IMR-90 (cell line): ENCODE measurements at regions not wholly inside any gene's neighbourhood (a gene's known extent, or its start where the extent isn't known, plus 50 kb on each side); places are given as distances from the start of the nearest gene placed in this dataset.

Experiments
- ATAC-seq: fragments of 200-7000 bp; cut with Tn5 transposase; 2 replicates; pipeline ENCODE4 v1.9.1; 2020; ENCODE audit warnings: low read depth, mild to moderate bottlenecking, moderate library complexity
- BruUV-seq: library from RNA; stranded (reverse); fragments of 400-500 nt; replicated peaks from 2 replicates; lab custom pipeline; 2021; lab: Mats Ljungman, UMichigan
- CTCF ChIA-PET: fragments of 300-600 bp; formaldehyde crosslinking; extraction: SDS; loops from one replicate; lab custom pipeline; 2021; ENCODE audit warnings: antibody characterized with exemption; lab: Yijun Ruan, JAX
- POLR2A ChIA-PET: fragments of 300-600 bp; sonication (Branson Sonifier 250); formaldehyde crosslinking; loops from one replicate; lab custom pipeline; 2022; ENCODE audit warnings: antibody characterized with exemption; ENCODE audit not compliant: unreplicated experiment; lab: Charles Lee
- DNase-seq: peaks from one replicate; pipeline ENCODE4 v3.0.0; 2013
- H2AFZ ChIP-seq: replicated peaks from 2 replicates; pipeline ENCODE3; 2013; ENCODE audit warnings: low read length, mild to moderate bottlenecking; ENCODE audit not compliant: poor library complexity
- H2AK5ac ChIP-seq: 2 replicates; pipeline ENCODE4 v1.6.1; 2013; ENCODE audit warnings: low read depth, low read length, inconsistent platforms
- H2AK9ac ChIP-seq: replicated peaks from 2 replicates; pipeline ENCODE3; 2013; ENCODE audit warnings: mild to moderate bottlenecking, low read depth, low read length, moderate library complexity; ENCODE audit not compliant: poor library complexity
- H2BK120ac ChIP-seq: 2 replicates; pipeline ENCODE4 v1.6.1; 2013; ENCODE audit warnings: low read depth, low read length, inconsistent platforms
- H2BK15ac ChIP-seq: 3 replicates; pipeline ENCODE4 v1.6.1; 2013; ENCODE audit warnings: low read depth, low read length, inconsistent platforms
- H2BK20ac ChIP-seq: 2 replicates; pipeline ENCODE4 v1.6.1; 2013; ENCODE audit warnings: low read depth, mild to moderate bottlenecking, inconsistent platforms, low read length, moderate library complexity
- H2BK5ac ChIP-seq: 2 replicates; pipeline ENCODE4 v1.6.1; 2013; ENCODE audit warnings: mild to moderate bottlenecking, low read depth, low read length, inconsistent platforms; ENCODE audit not compliant: poor library complexity, severe bottlenecking
- H3K14ac ChIP-seq: replicated peaks from 2 replicates; pipeline ENCODE4 v1.6.1; 2013; ENCODE audit warnings: low read depth, low read length, inconsistent platforms
- H3K18ac ChIP-seq: 2 replicates; pipeline ENCODE4 v1.6.1; 2013; ENCODE audit warnings: low read depth, low read length, control low read depth
- H3K23ac ChIP-seq: 2 replicates; pipeline ENCODE4 v1.6.1; 2013; ENCODE audit warnings: low read depth, low read length, inconsistent platforms
- H3K27ac ChIP-seq: 2 replicates; pipeline ENCODE4 v1.5.1; 2013; ENCODE audit warnings: mild to moderate bottlenecking, control low read depth, low read length; ENCODE audit not compliant: insufficient read depth
- H3K27me3 ChIP-seq: 2 replicates; pipeline ENCODE4 v1.6.1; 2013; ENCODE audit warnings: low read length; ENCODE audit not compliant: control insufficient read depth, insufficient read depth
- H3K36me3 ChIP-seq: 2 replicates; pipeline ENCODE4 v1.6.1; 2013; ENCODE audit warnings: low read length, mixed read lengths; ENCODE audit not compliant: control insufficient read depth, insufficient read depth
- H3K4ac ChIP-seq: 2 replicates; pipeline ENCODE4 v1.6.1; 2013; ENCODE audit warnings: low read depth, low read length, inconsistent platforms
- H3K4me1 ChIP-seq: 2 replicates; pipeline ENCODE4 v1.6.1; 2013; ENCODE audit warnings: low read length, mixed read lengths; ENCODE audit not compliant: control insufficient read depth, insufficient read depth
- H3K4me2 ChIP-seq: 2 replicates; pipeline ENCODE4 v1.6.1; 2013; ENCODE audit warnings: low read depth, mild to moderate bottlenecking, control low read depth, low read length, moderate library complexity
- H3K4me3 ChIP-seq: 2 replicates; pipeline ENCODE4 v1.5.1; 2013; ENCODE audit warnings: low read depth, mild to moderate bottlenecking, control low read depth, low read length, moderate library complexity; ENCODE audit not compliant: insufficient read depth
- H3K56ac ChIP-seq: 2 replicates; pipeline ENCODE4 v1.6.1; 2013; ENCODE audit warnings: low read length, inconsistent platforms; ENCODE audit not compliant: insufficient read depth; ENCODE audit errors: extremely low read depth
- H3K79me1 ChIP-seq, 2 experiments: 2 replicates each; pipeline ENCODE4 v1.6.1; 2013; ENCODE audit warnings: low read length in 2 of 2, inconsistent platforms in 1 of 2, low read depth in 1 of 2
- H3K9ac ChIP-seq: 2 replicates; pipeline ENCODE4 v1.6.1; 2013; ENCODE audit warnings: low read depth, low read length, control low read depth
- H3K9me1 ChIP-seq: 2 replicates; pipeline ENCODE4 v1.6.1; 2013; ENCODE audit warnings: low read length, inconsistent platforms; ENCODE audit not compliant: insufficient read depth
- H3K9me3 ChIP-seq: 2 replicates; pipeline ENCODE4 v1.6.1; 2013; ENCODE audit warnings: low read length; ENCODE audit not compliant: control insufficient read depth, insufficient read depth
- H4K20me1 ChIP-seq: 2 replicates; pipeline ENCODE4 v1.6.1; 2013; ENCODE audit warnings: low read length, inconsistent platforms; ENCODE audit not compliant: insufficient read depth
- H4K5ac ChIP-seq: 2 replicates; pipeline ENCODE4 v1.6.1; 2013; ENCODE audit warnings: mild to moderate bottlenecking, low read depth, low read length, control low read depth
- H4K8ac ChIP-seq, 2 experiments: 2 replicates each; pipeline ENCODE4 v1.6.1; 2013; ENCODE audit warnings: low read depth in 2 of 2, low read length in 2 of 2, control low read depth in 1 of 2, inconsistent platforms in 1 of 2
- H4K91ac ChIP-seq: 2 replicates; pipeline ENCODE4 v1.6.1; 2013; ENCODE audit warnings: low read depth, low read length, inconsistent platforms; ENCODE audit not compliant: insufficient read depth
- CHD1 ChIP-seq: IDR thresholded peaks from 2 replicates; pipeline ENCODE4 v1.6.1; 2012; ENCODE audit warnings: low read depth, low read length, improper control_type of control experiment
- CTCF ChIP-seq: conservative IDR thresholded peaks from 2 replicates; pipeline ENCODE4 v1.5.1; 2012; ENCODE audit warnings: mild to moderate bottlenecking, low read depth, low read length, improper control_type of control experiment
- ELK1 ChIP-seq: fragments of 150-350 bp; IDR thresholded peaks from 2 replicates; pipeline ENCODE4 v1.6.1; 2016; ENCODE audit warnings: low read depth, mild to moderate bottlenecking, low read length, moderate library complexity, borderline replicate concordance
- FOS ChIP-seq: fragments of 150-350 bp; IDR thresholded peaks from 2 replicates; pipeline ENCODE4 v1.6.1; 2016; ENCODE audit warnings: low read depth, low read length
- MAFK ChIP-seq: IDR thresholded peaks from 2 replicates; pipeline ENCODE4 v1.6.1; 2012; ENCODE audit warnings: low read depth, low read length, improper control_type of control experiment
- MAZ ChIP-seq: IDR thresholded peaks from 2 replicates; pipeline ENCODE4 v1.6.1; 2012; ENCODE audit warnings: low read depth, mild to moderate bottlenecking, low read length, improper control_type of control experiment, moderate library complexity, borderline replicate concordance
- MXI1 ChIP-seq: IDR thresholded peaks from 2 replicates; pipeline ENCODE4 v1.6.1; 2012; ENCODE audit warnings: low read depth, mild to moderate bottlenecking, low read length, moderate library complexity, borderline replicate concordance
- NFE2L2 ChIP-seq: fragments of 150-350 bp; IDR thresholded peaks from 2 replicates; pipeline ENCODE4 v1.6.1; 2016; ENCODE audit warnings: low read depth, mild to moderate bottlenecking, low read length
- POLR2A ChIP-seq: IDR thresholded peaks from 2 replicates; pipeline ENCODE4 v1.6.1; 2012; ENCODE audit warnings: mild to moderate bottlenecking, low read depth, low read length
- RFX5 ChIP-seq: IDR thresholded peaks from 2 replicates; pipeline ENCODE4 v1.8.0; 2012; ENCODE audit warnings: low read depth, mild to moderate bottlenecking, low read length, moderate library complexity
- SMC3 ChIP-seq: fragments of 150-350 bp; IDR thresholded peaks from 2 replicates; pipeline ENCODE4 v1.6.1; 2016; ENCODE audit warnings: low read depth, mild to moderate bottlenecking, antibody characterized with exemption, low read length, moderate library complexity
- USF2 ChIP-seq: fragments of 150-350 bp; IDR thresholded peaks from 2 replicates; pipeline ENCODE4 v1.6.1; 2017; ENCODE audit warnings: mild to moderate bottlenecking, antibody characterized with exemption, low read length, low read depth
- WGBS, 2 experiments: methylation state at CpG; one replicate each; pipeline versions ENCODE4 v1.1.5 to v1.1.7; 2013; ENCODE audit warnings: missing lambda C conversion rate in 2 of 2; ENCODE audit not compliant: insufficient read length in 1 of 2; ENCODE audit errors: extremely low coverage in 2 of 2; 5-methylcytosine and 5-hydroxymethylcytosine counted together
- dilution Hi-C: fragments of 300-500 bp; cut with HindIII; formaldehyde crosslinking; loops from one replicate; pipeline ENCODE4 v1.14.3; 2018; ENCODE audit warnings: low sequenced_read_pairs; ENCODE audit not compliant: unreplicated experiment
- in situ Hi-C: fragments of 300-500 bp; cut with MboI; formaldehyde crosslinking; loops from 3 replicates; pipeline ENCODE4 v1.14.3; 2019; ENCODE audit warnings: low sequenced_read_pairs, inconsistent platforms, mixed read lengths
- intact Hi-C: fragments of 100-400 bp; cut with micrococcal nuclease; formaldehyde crosslinking; loops from 2 replicates; pipeline ENCODE4 v1.10.0; 2022

GRCh38 chr6:144466716-144467115 is 181.6 kb downstream of the UTRN start:
- H4K5ac ChIP-seq = no peak overlapping the region
- no CpG with 5 or more reads among the region's 2 CpGs for WGBS, 2 experiments
- no peak overlapping the region for H4K8ac ChIP-seq
- H2AK9ac ChIP-seq = no peak overlapping the region
- no peak overlapping the region for H3K4me3 ChIP-seq
- no peaks in the 10 kb centered on the region for H3K27me3 ChIP-seq
- H3K4me1 ChIP-seq = peaks cover 3% of the 10 kb centered on the region
- intact Hi-C loops = no loop called here
- H3K23ac ChIP-seq = no peak overlapping the region
- H3K27ac ChIP-seq = no peak overlapping the region
- H3K9ac ChIP-seq = no peak overlapping the region
- no peak overlapping the region for H2BK20ac ChIP-seq
- H2BK5ac ChIP-seq = no peak overlapping the region
- no peak overlapping the region for H3K56ac ChIP-seq
- ATAC-seq = no peak
- dilution Hi-C loops = no loop called here
- H3K79me1 ChIP-seq = peaks cover 2 to 9% of the 10 kb centered on the region in 2 experiments; a peak in 2 of 4 replicates
- ChIA-PET CTCF (no interaction called here), POLR2A (interaction anchor here (0.6 kb wide), 1 partner anchor 12 kb away, joined by 3 read pairs; no protein-coding TSS in a partner anchor)
- H2BK120ac ChIP-seq = no peak overlapping the region
- H3K36me3 ChIP-seq = peaks cover 6% of the 10 kb centered on the region
- no peak overlapping the region for H3K18ac ChIP-seq
- TF ChIP-seq MAFK (no peak), CTCF (no peak), NFE2L2 (no peak), ELK1 (no peak), FOS (no peak), MAZ (no peak), MXI1 (no peak), USF2 (no peak), CHD1 (no peak), RFX5 (no peak), SMC3 (no peak), POLR2A (no peak)
- no peak overlapping the region for H2AK5ac ChIP-seq
- H3K4ac ChIP-seq = no peak overlapping the region
- H2AFZ ChIP-seq = no peak overlapping the region
- in situ Hi-C loops = no loop called here
- H3K4me2 ChIP-seq = no peak overlapping the region
- no peak overlapping the region; the same call in 1 of the 2 replicates for H3K14ac ChIP-seq
- no peak overlapping the region for H2BK15ac ChIP-seq
- peaks cover 12% of the 10 kb centered on the region for H3K9me1 ChIP-seq
- DNase-seq = no peak
- H3K9me3 ChIP-seq = no peaks in the 10 kb centered on the region
- no TSS peak for BruUV-seq
- no peak overlapping the region for H4K91ac ChIP-seq
- H4K20me1 ChIP-seq = no peaks in the 10 kb centered on the region
